8988T (cell line): ENCODE measurements at regions not wholly inside any gene's neighbourhood (a gene's known extent, or its start where the extent isn't known, plus 50 kb on each side); places are given as distances from the start of the nearest gene placed in this dataset.
A peak's percentile ranks its signal among the peaks of the same experiment; 100 is the strongest.

Experiments
- DNase-seq: peaks from one replicate; pipeline ENCODE4 v3.0.0; 2011

DNA sequence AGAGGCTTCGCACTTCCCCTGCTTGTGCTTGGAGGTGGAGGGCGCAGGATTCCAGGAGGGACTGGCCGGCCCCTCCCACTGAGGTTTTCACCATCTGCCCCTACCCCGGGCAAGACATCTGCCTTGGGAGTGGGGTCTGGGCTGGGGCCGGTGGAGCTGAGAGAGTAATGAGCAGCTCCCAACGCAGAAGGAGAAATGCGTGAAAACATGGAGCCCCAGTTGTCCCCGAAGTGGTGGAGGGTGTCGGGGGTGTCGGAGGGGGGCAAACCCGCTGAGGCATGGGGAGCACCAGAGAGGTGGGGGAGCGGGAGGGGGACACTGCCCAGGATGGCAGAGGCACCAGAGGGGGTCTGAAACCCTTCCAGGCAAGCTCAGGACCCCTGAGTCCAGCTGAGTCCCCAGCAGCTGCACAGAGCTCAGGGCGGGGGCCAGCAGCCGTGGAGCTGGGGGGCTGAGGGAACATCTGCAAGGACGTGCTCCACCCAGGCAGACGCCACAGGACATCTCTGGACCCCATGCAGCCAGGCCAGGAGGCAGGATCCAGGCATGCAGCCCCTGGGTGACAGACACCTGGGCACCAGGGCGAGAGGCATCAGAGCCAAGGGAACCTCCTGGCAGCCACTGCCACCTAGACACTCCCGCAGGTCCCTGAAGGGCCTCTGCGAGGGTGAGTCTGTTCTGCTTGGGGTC lies 110.6 kb downstream of the SIK1 start:
- DNase-seq: no peak

GRCh38 chr21:43315244-43316137 lies 111.4 kb downstream of the SIK1 start:
- no peak for DNase-seq

DNA sequence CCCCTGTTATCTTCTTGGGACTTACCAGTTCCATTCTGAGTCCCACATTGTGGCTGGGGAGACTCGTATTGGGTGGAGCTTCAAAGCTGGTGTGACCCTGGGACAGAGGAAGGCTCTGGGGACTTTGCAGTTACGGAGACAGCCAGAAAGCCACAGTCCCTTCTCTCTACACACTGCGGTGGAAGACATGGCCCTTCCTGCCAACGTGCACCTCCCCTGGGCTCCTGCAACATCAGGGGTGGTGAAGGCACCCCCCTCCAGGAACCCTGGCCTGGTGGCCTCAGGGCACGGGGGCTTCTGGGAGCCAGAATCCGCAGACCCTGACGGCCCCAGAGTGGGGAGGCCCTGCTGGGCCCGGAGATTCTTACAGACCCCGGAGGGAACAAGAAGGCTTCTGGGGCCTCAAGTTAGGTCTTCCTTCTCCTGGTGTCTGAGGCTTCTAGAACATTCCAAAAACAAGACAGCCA lies 113.0 kb downstream of the SIK1 start:
- DNase-seq: no peak

GRCh38 chr21:43313221-43313938 lies 113.6 kb downstream of the SIK1 start:
- no peak for DNase-seq

DNA sequence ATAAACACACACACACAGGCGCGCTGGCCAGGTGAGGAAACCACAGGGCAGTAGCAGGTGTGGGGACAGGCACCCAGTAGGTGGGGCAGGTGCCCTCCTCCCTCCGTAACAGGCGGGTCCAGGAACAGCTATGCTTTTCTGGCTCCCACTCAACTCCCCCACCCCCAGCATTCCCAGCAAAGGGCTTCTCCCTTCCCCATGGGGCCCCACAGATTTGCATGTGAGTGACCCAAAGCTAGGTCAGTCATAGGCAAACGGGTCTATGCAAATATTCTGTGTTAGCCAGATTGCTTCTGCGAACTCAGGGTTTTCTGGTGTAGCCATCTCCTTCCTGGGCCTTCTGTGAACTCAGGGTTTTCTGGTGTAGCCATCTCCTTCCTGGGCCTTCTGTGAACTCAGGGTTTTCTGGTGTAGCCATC lies 114.2 kb downstream of the SIK1 start:
- DNase-seq: no peak

GRCh38 chr21:43312011-43312410 lies 114.9 kb downstream of the SIK1 start:
- DNase-seq: no peak

DNA sequence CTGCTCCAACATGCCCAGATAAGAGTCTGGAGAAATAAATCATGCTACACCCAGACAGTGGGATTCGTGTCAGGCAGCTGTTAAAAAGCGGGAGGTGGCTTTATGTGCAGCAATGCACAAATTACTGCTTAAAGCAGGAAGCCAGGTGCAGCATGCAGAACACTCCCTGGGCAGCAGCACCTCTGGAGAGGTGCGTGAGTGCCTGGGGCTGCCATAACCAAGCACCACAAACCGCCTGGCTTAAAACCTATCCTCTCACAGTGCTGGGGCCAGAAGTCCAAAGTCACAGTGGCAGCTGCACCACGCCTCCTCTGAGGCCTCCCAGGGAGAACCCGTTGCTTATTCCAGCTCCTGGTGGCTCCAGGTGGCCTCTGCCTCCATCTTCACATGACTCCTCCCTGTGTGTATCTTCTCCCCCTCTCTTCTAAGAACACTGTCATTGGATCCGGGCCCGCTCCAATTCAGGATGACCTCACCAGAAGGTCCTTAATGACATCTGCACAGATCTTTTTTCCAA lies 115.6 kb downstream of the SIK1 start:
- no peak for DNase-seq

GRCh38 chr21:43308815-43309283 lies 118.1 kb downstream of the SIK1 start:
- no peak for DNase-seq

GRCh38 chr21:43308101-43308814 lies 118.7 kb downstream of the SIK1 start:
- DNase-seq: no peak

GRCh38 chr21:43307677-43308070 lies 119.3 kb downstream of the SIK1 start:
- no peak for DNase-seq

DNA sequence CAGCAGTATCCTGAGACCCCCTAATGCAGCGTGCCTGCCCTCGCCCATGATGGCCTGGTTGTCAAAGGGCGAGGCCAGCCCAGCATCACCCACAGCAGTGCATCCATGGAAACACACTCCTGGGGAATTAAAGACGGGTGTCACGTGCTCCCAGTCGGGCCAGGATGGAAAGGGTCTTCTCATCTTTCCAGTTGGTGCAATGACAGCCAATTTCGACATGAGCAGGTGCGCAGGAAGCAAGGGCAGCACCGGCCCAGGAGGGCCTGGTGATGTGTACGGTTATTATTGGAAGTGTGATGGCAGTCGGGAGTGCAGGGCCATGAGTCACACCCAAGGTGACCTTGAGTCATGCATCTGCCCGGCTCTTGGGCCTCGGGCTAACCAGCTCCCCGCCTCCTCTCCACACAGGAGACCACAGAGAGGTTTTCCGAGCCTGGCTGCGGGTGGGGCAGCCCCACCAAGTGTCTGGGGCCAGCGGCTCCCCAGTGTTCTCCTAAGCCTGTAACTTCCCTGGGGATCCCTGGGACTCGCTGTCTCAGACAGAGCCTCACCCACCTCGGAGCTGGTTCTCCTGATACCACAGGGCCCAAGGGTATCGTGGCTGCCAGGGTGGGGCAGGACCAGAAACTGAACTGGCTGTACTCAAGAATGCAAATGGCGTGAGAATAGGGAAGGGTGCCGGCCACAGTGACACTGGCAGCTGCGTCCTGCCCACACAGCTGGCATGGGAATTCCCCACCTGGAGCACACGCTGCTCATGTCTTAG lies 119.8 kb downstream of the SIK1 start:
- DNase-seq: peak; percentile 56

- no peak for DNase-seq
These were observed 120.5 kb downstream of the SIK1 start for GRCh38 chr21:43306391-43306790.

DNA sequence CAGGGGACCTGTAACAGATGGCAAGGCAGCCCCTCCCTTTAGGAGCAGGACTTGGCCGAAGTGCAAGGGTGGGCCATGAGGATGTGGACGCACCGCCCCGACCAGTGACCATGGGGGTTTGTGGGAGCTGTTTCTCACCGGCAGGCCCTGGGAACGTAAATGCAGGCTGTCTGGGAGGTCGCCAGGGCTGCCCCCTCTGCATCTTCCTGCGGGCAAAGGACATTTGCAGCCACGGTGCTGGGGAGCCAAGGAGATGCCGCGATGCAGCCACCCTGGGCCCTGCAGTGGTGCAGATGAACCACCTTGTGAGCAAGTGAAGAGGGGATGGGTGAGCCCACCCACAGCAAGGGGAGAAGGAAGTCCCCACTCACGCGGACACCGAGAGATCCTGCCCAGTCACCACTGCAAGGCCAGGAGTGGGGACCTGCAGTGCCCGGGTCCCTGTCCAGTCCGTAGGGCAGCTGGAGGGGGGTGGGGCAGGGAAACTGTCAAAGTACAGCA lies 121.1 kb downstream of the SIK1 start:
- DNase-seq: no peak

- no peak for DNase-seq
These were observed 121.6 kb downstream of the SIK1 start for GRCh38 chr21:43305336-43305665.

DNA sequence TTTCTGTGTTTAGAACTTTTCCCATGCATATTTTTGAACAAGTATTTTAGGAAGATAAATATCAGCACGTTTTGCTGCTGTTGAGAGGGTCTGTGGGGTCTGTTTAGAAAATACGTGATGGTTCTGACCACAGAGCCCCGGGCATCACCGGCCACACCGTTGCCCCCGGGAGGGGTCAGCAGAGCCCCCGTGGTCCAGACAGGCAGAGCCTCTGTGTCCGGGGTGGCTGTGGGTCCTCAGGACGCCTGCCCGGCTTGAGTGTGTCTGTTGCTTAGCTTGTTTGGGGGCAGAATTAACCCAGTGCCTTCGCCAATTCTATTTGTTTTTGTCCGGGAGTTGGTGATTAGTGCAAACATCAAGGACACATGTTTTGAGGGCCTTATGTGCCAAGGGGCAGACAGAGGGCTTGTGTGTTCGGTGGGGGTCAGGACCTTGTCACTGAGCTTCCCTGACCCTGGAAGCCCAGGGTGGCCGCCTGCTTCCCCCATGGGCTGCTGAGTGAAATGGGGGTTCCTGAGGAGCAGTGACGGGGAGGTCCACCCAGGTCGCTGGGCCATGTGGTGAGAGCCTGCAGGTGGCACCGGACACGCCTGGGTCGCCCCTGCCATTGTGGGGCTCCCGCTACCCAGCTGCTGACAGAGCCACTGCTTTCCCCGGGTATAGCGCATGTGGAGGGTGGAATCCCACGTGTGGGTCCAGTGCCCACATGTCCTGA lies 122.2 kb downstream of the SIK1 start:
- no peak for DNase-seq

DNA sequence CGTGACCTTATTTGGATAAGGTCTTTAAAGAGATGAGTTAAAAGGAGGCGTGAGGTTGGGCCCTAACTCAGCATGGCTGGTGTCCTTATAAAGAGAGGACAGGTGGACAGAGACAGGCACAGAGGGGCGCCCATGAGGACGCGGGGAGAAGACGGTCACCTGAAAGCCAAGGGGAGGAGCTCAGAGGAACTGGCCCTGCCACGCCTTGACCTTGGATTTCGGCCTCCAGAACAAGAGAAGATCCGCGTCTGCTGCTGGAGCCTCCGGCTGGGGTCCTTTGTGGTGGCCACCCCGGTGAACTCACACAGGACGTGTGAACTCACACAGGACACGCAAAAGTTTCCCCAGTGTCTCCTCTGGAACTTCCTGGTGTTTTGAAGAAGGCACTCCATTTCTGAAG lies 122.7 kb downstream of the SIK1 start:
- no peak for DNase-seq

- no peak for DNase-seq
These were observed 123.4 kb downstream of the SIK1 start for GRCh38 chr21:43303275-43304178.

DNA sequence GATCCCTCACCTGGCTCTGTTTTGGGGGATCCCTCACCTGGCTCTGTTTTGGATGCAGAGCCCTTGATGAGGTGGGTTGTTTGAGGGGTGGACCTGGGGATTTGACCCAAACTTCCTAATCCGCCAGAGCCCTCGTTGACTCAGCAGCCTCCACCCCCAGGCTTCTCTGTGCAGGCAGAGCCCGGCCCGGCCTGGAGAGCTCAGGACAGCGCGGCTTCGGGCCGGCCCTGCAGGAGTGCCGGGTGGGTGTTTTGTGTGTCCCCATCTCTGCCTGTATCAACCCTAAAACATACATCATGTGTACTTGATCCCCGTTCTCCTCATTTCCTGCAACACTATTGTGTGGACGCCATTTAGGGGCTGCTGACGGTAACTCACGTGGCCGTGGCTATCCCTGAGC lies 124.2 kb downstream of the SIK1 start:
- no peak for DNase-seq

GRCh38 chr21:43302062-43302700 lies 124.8 kb downstream of the SIK1 start:
- DNase-seq: no peak
